ENCODE measurements at regions not wholly inside any gene's neighbourhood (a gene's known extent, or its start where the extent isn't known, plus 50 kb on each side); places are given as distances from the start of the nearest gene placed in this dataset.

DNA sequence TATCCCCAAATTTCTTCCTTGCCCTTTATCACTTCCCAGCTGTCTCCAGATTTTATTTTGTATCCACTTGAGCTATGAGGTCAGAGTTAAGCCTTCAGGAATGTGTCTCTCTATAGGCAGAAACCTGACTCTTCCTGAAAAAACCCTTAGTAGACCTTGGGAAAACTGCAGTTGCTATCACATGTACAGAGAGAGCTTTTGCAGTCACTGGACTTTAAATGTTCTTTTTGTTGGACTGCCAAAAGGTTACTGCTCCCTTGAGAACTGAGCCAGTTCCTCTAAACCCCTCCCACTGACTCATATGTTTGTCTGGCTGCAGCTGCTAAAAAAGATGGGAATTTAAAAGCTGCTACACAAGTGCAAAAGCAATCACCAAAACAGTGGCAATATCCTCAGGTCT lies 169.1 kb upstream of the CCDC54 start:
- H3K4me3 ChIP-seq (ENCODE audit: low read depth, low read length), result peak overlapping the region; percentile 28
- TF ChIP-seq, protein P1, sequence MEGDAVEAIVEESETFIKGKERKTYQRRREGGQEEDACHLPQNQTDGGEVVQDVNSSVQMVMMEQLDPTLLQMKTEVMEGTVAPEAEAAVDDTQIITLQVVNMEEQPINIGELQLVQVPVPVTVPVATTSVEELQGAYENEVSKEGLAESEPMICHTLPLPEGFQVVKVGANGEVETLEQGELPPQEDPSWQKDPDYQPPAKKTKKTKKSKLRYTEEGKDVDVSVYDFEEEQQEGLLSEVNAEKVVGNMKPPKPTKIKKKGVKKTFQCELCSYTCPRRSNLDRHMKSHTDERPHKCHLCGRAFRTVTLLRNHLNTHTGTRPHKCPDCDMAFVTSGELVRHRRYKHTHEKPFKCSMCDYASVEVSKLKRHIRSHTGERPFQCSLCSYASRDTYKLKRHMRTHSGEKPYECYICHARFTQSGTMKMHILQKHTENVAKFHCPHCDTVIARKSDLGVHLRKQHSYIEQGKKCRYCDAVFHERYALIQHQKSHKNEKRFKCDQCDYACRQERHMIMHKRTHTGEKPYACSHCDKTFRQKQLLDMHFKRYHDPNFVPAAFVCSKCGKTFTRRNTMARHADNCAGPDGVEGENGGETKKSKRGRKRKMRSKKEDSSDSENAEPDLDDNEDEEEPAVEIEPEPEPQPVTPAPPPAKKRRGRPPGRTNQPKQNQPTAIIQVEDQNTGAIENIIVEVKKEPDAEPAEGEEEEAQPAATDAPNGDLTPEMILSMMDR (IDR thresholded peaks at IDR 0.05; ENCODE audit: low read depth, low read length), result no peak

DNA sequence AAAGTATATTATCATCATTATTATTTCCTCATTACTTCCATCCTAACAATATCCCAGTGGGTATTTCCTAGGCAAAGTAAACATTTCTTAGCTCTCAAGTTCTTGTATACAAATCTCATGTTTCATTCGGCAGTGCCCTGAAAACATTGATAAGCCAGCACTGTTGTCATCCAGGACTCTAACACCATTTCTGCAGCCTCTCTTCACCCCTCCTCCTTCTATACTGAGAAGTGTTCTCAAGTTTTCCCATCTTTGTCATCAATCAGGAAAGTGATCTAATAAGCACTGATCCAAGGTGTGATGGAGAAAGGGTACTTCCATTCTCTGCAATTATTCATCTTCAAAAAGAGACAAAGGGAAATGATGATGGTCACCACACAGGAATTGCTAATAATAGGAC lies 168.4 kb upstream of the CCDC54 start:
- TF ChIP-seq, protein P1 (IDR thresholded peaks at IDR 0.05; ENCODE audit: low read depth, low read length), result no peak
- peak overlapping the region; percentile 28; the same call in 1 of the 2 replicates for H3K4me3 ChIP-seq (ENCODE audit: low read depth, low read length)

DNA sequence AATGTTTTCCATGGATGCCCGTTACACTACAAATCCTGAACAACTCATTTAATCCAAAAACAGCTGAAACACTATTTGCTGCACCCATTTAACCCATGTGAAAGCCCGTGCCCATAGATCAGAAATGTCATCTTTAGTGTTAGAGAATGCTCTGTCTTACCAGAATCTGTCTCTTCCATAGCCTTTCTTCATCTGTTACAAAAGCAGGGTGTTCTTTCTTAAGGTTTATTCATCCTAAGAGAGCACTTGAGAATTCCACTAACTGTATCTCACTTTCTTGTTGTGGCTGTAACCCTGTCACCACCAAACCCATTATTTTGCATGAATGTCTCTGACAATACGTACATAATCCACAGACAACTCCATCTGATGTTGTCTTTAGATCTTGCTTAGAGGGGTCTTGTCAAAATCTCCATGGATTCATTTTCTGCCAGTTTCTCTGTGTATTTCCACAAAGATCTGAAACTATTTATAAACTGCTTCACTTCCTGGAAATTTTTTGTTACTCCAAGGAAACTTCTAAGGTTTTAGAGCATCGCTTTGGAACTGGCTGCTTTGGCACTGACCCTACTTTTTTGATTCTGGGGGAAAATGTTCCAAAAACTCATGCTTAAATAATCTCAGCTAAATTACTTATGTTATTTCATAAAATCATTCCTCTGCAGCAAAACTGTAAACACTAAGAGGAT lies 167.8 kb upstream of the CCDC54 start:
- TF ChIP-seq, protein P1 (IDR thresholded peaks at IDR 0.05; ENCODE audit: low read depth, low read length), result no peak
- no peak overlapping the region for H3K4me3 ChIP-seq (ENCODE audit: low read depth, low read length)

DNA sequence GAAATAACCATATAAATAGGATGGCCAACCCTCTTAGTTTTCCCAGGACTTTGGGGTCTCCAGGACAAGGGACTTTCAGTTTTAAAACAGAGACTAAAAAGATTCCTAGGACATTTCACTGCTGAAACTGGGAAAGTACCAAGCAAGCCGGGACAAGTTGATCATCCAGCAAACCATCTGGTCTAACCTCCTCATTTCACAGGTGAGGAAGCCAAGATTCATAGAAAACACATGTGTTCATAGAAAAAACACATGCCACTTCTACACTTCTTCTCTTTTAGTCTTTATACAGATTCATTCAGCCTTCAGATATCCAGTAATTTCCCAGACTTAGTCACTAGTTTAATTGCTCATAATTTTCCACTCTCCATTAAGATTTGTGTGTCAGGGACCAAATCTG lies 165.6 kb upstream of the CCDC54 start:
- TF ChIP-seq, protein P1 (IDR thresholded peaks at IDR 0.05; ENCODE audit: low read depth, low read length), result no peak
- no peak overlapping the region for H3K4me3 ChIP-seq (ENCODE audit: low read depth, low read length)

DNA sequence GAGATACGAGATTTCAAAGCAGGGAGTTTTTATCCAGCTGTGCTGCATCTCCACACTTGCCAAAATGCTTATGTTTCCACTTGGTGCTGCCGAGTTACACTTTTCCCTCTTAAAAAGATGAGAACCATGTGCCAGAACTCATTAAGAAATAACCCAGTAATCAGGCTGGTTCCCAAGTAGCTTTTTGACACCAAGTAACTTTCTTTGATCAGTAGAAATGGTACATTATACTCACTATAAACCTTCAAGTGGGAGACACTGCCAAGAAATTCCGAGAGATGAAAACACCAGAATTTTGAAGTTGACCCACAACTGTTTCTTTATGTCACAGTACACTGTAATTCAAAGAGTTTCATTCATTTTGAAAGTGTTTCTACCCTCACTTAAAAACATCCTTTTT lies 164.6 kb upstream of the CCDC54 start:
- H3K4me3 ChIP-seq (ENCODE audit: low read depth, low read length), result no peak overlapping the region
- TF ChIP-seq, protein P1 (IDR thresholded peaks at IDR 0.05; ENCODE audit: low read depth, low read length), result no peak

DNA sequence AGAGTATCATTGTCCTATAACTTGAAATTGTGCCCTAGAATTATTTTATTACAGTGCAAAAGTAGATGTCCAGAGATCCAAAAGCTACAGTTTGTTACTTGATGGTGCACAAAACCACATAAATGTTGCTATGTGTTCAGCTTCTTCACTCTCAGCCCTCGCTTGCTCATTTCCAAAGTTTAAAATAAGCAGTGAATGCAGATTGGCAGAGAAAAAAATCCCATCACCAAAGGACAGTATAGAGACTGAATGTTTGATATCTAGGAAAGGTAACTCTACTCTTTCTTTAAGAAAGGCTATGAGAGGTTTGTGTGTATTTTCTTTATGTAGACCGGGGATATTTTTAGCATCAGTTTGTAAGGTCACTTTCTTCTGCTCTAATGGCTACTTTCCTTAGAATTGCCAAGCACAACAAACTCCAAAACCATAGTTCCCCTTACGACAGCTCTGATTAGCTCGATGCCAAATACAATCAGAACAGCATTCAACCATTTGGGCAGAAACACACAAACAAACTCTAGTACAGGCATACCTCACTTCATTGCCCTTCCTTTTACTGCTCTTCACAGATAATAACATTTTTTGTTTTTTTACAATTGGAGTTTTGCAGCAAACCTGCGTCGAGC lies 164.1 kb upstream of the CCDC54 start:
- H3K4me3 ChIP-seq (ENCODE audit: low read depth, low read length), result no peak overlapping the region
- TF ChIP-seq, protein P1 (IDR thresholded peaks at IDR 0.05; ENCODE audit: low read depth, low read length), result no peak

DNA sequence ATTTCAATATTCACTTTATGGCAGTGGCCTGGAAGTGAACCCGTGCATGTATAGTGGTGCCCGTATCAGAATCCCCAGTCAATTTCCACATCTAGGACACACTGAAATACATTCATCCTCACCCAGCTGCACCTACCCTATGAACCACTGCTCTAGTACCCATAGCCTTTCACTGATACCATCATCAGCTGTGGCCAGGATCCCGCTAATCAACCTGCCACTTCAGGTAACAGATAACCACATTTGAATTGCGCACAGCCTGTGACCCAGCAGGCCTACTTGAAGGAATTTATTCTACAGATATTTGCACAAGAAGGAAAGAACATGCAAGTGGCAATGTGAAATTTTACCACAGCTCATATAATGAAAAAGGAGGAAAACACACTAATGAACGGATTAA lies 161.0 kb upstream of the CCDC54 start:
- no peak overlapping the region for H3K4me3 ChIP-seq (ENCODE audit: low read depth, low read length)
- TF ChIP-seq, protein P1 (IDR thresholded peaks at IDR 0.05; ENCODE audit: low read depth, low read length), result no peak

All from WI38 (cell line).